SKM-1 treated with dmso at 0.1 percent for 144 hours (cell line): ENCODE measurements at regions not wholly inside any gene's neighbourhood (a gene's known extent, or its start where the extent isn't known, plus 50 kb on each side); places are given as distances from the start of the nearest gene placed in this dataset.
"Not testable (repeated sequence)": the region's sequence is repeated elsewhere in the genome, so short reads cannot be mapped to it uniquely, and the experiment has no call there.

ENCODE experiments used
- DNase-seq: peaks from one replicate; lab custom pipeline; 2025; ENCODE audit not compliant: unreplicated experiment; lab: John Stamatoyannopoulos, UW

- DNase-seq = no peak
Measured at GRCh38 chr1:14424325-14425002, 174.0 kb upstream of the KAZN start.

GRCh38 chr1:14426854-14427253 lies 171.6 kb upstream of the KAZN start:
- no peak for DNase-seq

- DNase-seq = no peak
Measured at GRCh38 chr1:14429577-14429976, 168.9 kb upstream of the KAZN start.

DNA sequence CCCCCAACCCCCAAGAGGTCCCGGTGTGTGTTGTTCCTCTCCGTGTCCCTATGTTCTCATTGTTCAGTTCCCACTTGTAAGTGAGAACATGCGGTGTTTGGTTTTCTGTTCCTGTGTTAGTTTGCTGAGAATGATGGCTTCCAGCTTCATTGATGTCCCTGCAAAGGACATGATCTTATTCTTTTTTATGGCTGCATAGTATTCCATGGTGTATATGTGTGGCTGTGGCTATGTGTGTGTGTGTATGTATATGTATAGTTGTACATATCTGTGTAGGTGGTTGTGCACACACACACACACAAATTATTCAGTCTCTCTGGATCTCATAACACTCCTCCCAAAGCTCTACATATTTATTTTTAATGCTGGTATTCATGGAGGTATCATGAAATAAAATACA lies 165.8 kb upstream of the KAZN start:
- not testable (repeated sequence) for DNase-seq

DNA sequence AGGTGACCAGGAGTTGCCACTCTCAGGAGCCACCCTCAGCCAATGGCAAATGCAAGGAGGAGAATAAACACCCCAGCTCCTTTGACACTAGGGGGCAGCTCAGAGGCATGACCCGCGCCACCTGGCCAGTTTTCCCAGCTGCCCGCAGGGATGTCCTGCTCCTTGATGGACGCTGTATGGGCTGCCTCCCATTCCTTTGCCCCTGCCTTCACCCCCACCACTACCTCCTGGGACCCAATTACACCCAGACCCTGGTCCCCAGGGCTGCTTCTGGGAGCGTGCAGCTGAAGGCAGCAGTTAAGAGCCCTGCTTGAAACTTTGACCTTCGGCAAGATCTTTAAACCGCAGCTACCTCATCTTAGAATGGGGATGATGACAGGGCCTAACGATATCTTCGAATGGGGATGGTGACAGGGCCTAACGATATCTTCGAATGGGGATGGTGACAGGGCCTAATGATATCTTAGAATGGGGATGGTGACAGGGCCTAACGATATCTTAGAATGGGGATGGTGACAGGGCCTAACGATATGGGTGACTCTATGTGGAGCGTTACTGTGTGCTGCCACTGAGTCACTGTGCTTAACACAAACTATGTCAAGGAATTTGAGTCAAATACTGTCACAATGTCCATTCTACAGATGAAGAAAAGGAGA lies 163.0 kb upstream of the KAZN start:
- DNase-seq = no peak

GRCh38 chr1:14437417-14437918 lies 161.0 kb upstream of the KAZN start:
- no peak for DNase-seq

GRCh38 chr1:14438127-14438769 lies 160.2 kb upstream of the KAZN start:
- no peak for DNase-seq

GRCh38 chr1:14439015-14439414 lies 159.5 kb upstream of the KAZN start:
- no peak for DNase-seq

DNA sequence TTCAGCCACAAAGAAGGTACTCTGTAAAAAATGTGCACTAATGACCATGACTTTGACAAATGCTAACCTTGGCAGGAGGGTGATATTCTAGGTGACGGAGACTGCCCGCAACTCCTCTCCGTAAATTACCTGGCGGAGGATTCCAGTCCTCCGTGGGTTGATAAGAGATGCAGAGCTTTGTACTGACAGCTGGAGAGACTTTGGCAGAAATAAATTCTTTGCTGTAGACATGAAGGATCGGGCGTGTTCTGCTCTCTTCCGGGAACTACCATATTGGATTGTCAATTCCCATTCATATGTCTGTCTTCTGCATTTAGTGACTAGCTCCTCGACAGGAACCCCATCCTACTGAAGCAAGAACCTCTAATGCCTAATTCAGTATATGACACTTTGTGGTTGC lies 158.3 kb upstream of the KAZN start:
- DNase-seq = no peak

DNA sequence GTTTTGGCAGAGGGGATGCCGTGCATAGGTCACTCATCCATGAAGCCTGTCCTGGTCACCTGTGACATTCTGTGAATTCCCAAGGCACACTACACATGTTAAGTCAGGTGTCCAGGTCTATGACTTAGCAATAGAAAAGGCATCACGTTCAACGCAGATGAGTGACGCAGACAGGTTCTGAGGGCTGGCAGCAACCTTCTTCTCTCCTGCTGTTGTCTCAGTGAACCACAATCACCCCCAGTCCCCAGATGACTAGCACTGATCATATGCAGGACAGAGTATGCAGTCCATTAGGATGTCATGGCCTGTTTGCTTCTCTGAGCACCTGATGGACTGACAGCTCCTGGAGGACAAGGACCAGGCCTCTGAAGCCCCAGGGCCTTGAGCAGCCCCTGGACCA lies 157.8 kb upstream of the KAZN start:
- DNase-seq = no peak

- DNase-seq = no peak
Measured at GRCh38 chr1:14441302-14441741, 157.2 kb upstream of the KAZN start.

- DNase-seq = no peak
Measured at GRCh38 chr1:14442669-14443068, 155.8 kb upstream of the KAZN start.

DNA sequence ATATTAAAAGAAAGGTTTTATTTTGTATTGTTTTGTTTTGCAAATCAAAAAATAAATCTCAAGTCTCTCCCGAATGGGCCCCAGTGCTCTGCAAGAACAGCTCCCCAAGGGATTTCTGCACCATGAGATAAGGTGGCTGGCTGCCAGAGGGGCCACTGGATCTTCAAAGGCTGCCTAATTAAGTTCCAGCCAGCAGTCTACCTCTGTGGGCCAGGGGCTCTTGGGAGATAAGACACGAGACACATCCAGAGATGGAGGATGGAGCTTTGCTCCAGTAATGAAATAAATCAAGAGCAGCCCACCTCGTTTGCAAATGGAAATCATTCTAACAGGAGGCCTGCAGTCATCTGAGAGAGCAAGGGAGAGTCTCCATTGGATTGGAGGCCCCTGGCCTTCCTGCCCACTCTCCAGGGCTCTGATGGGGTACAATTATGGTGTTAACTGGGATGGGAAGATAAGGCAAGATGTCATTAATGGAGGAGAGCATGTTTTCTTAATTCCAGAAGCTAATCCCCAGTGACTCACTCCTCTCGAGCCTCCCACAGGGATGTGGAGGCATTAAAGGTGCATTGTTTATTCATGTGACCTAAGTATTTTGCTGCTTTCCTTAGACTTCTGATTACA lies 155.2 kb upstream of the KAZN start:
- DNase-seq = no peak

- no peak for DNase-seq
Measured at GRCh38 chr1:14451217-14451616, 147.3 kb upstream of the KAZN start.

DNA sequence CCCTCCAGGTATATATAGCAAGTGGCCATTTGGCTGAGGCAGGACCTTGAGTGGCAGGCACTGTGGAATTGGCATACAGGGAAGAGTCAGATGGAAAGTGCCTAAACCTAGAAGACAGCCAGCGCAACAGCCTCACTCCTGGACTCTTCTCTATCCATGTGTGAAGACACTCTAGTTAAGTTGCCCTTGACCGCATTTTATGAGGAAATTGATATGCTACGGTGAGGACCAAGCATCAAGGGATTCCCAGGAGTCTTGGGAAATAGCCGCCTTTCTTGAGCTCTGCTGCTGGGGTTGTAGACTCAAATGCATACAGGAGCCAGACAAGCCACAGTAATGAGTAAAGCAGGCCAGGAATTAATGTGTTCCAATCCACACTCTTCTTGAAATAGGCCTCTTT lies 145.9 kb upstream of the KAZN start:
- no peak for DNase-seq

DNA sequence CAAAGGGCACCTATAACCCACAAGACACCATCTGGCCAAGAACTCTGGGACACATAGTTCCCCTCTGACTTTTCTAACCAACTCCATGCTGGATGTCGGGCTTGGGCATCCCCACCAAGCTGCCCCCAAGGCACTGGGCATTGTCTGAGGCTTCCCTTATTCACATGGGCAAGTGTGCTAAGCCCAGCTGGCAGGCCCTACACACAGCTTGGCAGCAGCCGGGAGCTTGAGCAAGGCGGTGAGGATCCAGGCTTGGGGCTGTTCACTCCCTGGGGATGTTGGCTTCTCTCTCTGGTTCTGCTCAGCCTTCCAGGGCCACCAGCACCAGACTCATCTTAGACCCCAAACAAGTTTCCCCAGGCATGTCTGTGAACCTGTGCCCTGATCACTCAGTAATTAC lies 138.3 kb upstream of the KAZN start:
- DNase-seq = no peak

- DNase-seq = no peak
Measured at GRCh38 chr1:14462851-14463250, 135.6 kb upstream of the KAZN start.

DNA sequence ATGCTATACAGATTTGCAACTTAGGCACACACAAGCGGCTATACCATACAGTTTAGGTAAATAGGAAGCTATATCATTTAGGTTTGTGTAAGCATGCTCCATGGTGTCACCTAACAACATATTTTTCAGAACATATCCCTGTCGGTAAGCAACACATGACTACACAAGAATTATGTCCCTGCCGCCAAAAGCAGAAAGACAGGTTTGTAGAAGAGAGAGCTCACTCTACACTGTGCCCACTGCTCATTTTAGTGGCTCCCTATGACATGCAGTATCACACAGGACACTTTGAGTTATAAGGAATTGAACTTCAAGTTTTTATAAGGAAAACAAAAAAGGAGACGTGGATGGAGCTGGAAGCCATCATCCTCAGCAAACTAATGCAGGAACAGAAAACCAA lies 132.5 kb upstream of the KAZN start:
- no peak for DNase-seq

DNA sequence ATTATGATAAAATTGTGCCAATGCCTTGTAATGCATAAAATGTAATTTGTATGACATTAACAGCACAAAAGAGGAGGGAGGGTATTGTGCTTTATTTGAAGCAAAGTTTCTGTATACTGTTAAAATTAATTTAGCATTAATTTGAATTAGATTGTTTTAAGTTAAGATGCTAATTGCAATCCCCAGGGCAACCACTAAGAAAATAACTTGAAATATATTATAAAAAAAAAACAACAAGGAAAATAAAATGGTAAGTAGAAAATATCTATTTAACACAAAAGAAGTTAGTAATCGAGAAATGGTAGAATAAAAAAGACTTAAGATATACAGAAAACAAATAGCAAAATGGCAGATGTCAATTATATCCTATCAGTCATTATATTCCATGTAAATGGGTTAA lies 131.4 kb upstream of the KAZN start:
- no peak for DNase-seq

DNA sequence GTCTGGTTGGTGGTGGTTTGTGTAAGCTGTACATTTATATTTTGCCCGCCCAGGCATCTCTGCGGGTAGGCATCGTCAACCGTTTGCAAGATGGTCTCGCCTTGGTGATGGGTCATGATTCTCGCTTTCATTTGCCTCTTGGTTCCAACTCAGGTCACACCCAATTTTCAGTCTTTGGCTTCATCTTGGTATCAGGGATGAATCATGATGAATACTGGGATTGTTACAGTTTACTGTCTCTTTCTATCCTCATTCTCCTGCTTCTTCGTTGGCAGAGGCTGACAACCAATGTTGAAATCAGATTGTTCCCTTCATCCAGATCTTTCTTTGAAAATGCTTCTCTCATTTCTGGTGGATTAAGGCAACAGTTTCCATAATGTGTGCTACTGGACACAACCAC lies 129.7 kb upstream of the KAZN start:
- no peak for DNase-seq

DNA sequence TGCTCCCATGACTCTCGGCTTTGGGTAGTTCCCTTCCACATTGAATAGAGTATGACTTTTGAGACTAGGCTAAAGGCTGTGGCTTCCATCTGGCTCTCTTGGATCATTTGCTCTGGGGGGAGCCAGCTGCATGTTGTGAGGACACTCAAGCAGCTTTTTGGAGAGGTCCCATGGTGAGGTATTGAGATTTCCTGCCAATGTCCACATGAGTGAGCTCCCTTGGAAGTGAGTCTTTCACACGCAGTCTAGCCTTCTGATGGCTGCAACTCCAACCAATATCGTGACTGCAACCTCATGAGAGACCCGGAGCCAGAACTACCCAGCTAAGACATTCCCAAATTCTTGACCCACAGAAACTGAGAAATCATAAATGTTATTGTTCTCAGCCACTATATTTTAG lies 127.7 kb upstream of the KAZN start:
- DNase-seq = no peak

DNA sequence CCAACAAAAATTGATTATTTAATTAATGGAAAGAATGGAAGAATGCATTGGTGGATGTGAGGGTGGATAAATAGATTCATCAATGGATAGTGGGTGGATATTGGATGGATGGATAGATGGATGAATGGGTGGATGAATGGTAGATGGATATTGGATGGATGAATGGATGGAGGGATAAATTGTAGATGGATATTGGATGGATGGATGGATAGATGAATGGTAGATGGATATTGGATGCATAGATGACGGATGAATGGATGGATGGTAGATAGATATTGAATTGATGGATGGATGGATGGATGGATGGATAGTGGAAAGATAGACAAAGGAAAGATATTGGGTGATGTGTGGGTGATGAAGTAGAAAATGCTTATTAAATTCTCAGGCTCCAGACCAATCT lies 123.6 kb upstream of the KAZN start:
- no peak for DNase-seq
